Aorta (tissue), 5 donors: ENCODE measurements at regions not wholly inside any gene's neighbourhood (a gene's known extent, or its start where the extent isn't known, plus 50 kb on each side); places are given as distances from the start of the nearest gene placed in this dataset.

Experiments used
- ATAC-seq: fragments of 200-7000 bp; cut with Tn5 transposase; one replicate; pipeline ENCODE4 v1.9.1; 2022; ENCODE audit warnings: moderate library complexity; ENCODE audit not compliant: low FRiP score
- DNase-seq, 2 donors: peaks; one replicate each; pipeline ENCODE4 v3.0.0-alpha.2; 2020
- H3K27ac ChIP-seq, 2 donors: one replicate each; pipeline ENCODE4 v1.5.1; 2013; ENCODE audit warnings: low read length in 2 of 2, mild to moderate bottlenecking in 2 of 2, moderate library complexity in 2 of 2, control low read depth in 1 of 2, inconsistent platforms in 1 of 2, low read depth in 1 of 2
- H3K27me3 ChIP-seq, 2 donors: one replicate each; pipeline ENCODE4 v1.6.1; 2013; ENCODE audit warnings: control low read depth in 1 of 2, low read length in 1 of 2, mild to moderate bottlenecking in 1 of 2, moderate library complexity in 1 of 2; ENCODE audit not compliant: insufficient read depth in 2 of 2, control insufficient read depth in 1 of 2
- H3K36me3 ChIP-seq, 2 donors: one replicate each; pipeline ENCODE4 v1.6.1; 2013; ENCODE audit warnings: control low read depth in 1 of 2, low read length in 1 of 2, mild to moderate bottlenecking in 1 of 2; ENCODE audit not compliant: insufficient read depth in 2 of 2, control insufficient read depth in 1 of 2
- H3K4me1 ChIP-seq, 2 donors: one replicate each; pipeline ENCODE4 v1.6.1; 2013; ENCODE audit warnings: low read length in 2 of 2, control low read depth in 1 of 2, mild to moderate bottlenecking in 1 of 2, moderate library complexity in 1 of 2; ENCODE audit not compliant: insufficient read depth in 2 of 2, control insufficient read depth in 1 of 2
- H3K4me3 ChIP-seq, 2 donors: one replicate each; pipeline ENCODE4 v1.5.1; 2013; ENCODE audit warnings: low read length in 2 of 2, control low read depth in 1 of 2, mild to moderate bottlenecking in 1 of 2
- H3K9me3 ChIP-seq: one replicate; pipeline ENCODE4 v1.6.1; 2013; ENCODE audit warnings: mild to moderate bottlenecking, low read length; ENCODE audit not compliant: control insufficient read depth
- WGBS, 2 donors: extraction: QIAGEN DNeasy Blood & Tissue Kit; methylation state at CpG; one replicate each; pipeline ENCODE4 v1.1.7; 2013; 5-methylcytosine and 5-hydroxymethylcytosine counted together
- intact Hi-C, 2 donors: fragments of 100-400 bp; cut with DNase I; formaldehyde crosslinking; loops; one replicate each; pipeline versions ENCODE4 v1.14.2 to v1.15.0; 2022
- donor health status: healthy with polysubstance abuse.
- donor health status: Bipolar disorder and iron deficiency.
- donor health status: DM: no; HTN: no; CAD: no.
- donor health status: DM: no; HTN: no; CAD: no.
- donor health status: DM: yes; HTN: yes; CAD: no.

GRCh38 chrX:63919081-63919480, 134.1 kb upstream of the ARHGEF9 start:
- intact Hi-C loops: loop anchor here in 1 of 2 donors (5.0 kb wide), 1 partner anchor 157 kb away; no protein-coding TSS in a partner anchor
- Histone ChIP-seq H3K27ac (no peak overlapping the region), H3K36me3 (no peaks in the 10 kb centered on the region), H3K27me3 (no peaks in the 10 kb centered on the region), H3K4me3 (no peak overlapping the region), H3K9me3 (no peaks in the 10 kb centered on the region), H3K4me1 (no peaks in the 10 kb centered on the region)
- DNase-seq (no peak), ATAC-seq (no peak)

DNA sequence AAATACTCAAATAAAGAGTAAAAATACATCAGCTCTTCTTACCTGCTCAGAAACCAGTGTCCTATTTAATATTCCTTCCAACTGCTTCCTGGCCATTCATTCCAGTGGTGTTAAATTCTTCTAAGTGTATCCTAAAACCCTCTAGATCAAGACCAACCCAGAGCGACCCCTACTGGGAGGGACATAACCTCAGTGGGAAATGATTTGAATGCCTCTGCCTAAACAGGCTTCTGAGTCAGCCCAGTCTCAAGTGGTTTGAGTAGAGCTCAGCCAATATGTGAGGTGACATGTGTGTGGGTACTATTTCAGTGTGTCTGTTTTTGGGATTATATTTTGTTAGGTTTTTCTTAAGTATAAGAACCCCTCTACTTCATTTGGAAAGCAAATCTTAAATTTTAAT, 133.6 kb upstream of the ARHGEF9 start:
- peak; percentile 53 for ATAC-seq
- Histone ChIP-seq H3K9me3 (peaks cover 2% of the 10 kb centered on the region), H3K4me1 (no peaks in the 10 kb centered on the region), H3K27me3 (no peaks in the 10 kb centered on the region), H3K36me3 (no peaks in the 10 kb centered on the region), H3K4me3 (no peak overlapping the region), H3K27ac (no peak overlapping the region)
- intact Hi-C loops: loop anchor here in 1 of 2 donors (5.0 kb wide), 1 partner anchor 156 kb away; no protein-coding TSS in a partner anchor
- no peak for DNase-seq
- WGBS, 2 donors: 26 to 42% methylated on average over 1 of the region's 1 CpG

DNA sequence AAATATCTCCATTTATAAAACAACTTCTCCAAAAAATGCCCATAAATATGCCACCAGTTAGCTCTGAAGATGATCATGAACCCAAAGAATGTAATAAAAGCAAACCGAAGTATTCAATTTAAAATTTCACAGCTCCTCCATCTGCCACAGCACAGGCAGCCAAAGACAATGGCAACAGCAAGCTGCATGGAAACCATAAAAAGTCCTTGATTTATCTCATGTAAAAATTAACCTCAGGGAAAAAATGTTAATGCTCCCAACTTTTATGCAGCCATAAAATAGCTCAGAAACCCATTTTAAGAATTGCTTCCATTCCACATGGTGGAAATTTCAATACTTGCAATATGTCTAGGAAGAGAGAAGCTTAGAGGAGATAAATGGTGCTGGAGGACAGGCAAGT, 132.3 kb upstream of the ARHGEF9 start:
- no peak overlapping the region for H3K27ac ChIP-seq
- no peak overlapping the region for H3K4me3 ChIP-seq
- H3K9me3 ChIP-seq: peaks cover 2% of the 10 kb centered on the region
- no peaks in the 10 kb centered on the region for H3K36me3 ChIP-seq
- intact Hi-C loops: loop anchor here in 1 of 2 donors (5.0 kb wide), 1 partner anchor 155 kb away; no protein-coding TSS in a partner anchor
- no peaks in the 10 kb centered on the region for H3K4me1 ChIP-seq
- ATAC-seq: no peak
- H3K27me3 ChIP-seq: no peaks in the 10 kb centered on the region
- no peak for DNase-seq
- 79 to 85% methylated on average over 1 of the region's 1 CpG for WGBS, 2 donors

GRCh38 chrX:63913719-63914118, 128.7 kb upstream of the ARHGEF9 start:
- Histone ChIP-seq H3K36me3 (no peaks in the 10 kb centered on the region), H3K9me3 (peaks cover 2% of the 10 kb centered on the region), H3K27me3 (no peaks in the 10 kb centered on the region), H3K27ac (no peak overlapping the region), H3K4me1 (no peaks in the 10 kb centered on the region), H3K4me3 (no peak overlapping the region)
- DNase-seq (no peak), ATAC-seq (no peak)
- intact Hi-C loops: no loop called here

- Histone ChIP-seq H3K27ac (no peak overlapping the region), H3K9me3 (no peaks in the 10 kb centered on the region), H3K4me3 (no peak overlapping the region), H3K36me3 (no peaks in the 10 kb centered on the region), H3K27me3 (no peaks in the 10 kb centered on the region), H3K4me1 (no peaks in the 10 kb centered on the region)
- no peak for ATAC-seq
- WGBS, 2 donors: 6 to 28% methylated on average over 2 of the region's 2 CpGs
- intact Hi-C loops: no loop called here
- DNase-seq: no peak
Observed at GRCh38 chrX:63889001-63889400, 104.0 kb upstream of the ARHGEF9 start.

DNA sequence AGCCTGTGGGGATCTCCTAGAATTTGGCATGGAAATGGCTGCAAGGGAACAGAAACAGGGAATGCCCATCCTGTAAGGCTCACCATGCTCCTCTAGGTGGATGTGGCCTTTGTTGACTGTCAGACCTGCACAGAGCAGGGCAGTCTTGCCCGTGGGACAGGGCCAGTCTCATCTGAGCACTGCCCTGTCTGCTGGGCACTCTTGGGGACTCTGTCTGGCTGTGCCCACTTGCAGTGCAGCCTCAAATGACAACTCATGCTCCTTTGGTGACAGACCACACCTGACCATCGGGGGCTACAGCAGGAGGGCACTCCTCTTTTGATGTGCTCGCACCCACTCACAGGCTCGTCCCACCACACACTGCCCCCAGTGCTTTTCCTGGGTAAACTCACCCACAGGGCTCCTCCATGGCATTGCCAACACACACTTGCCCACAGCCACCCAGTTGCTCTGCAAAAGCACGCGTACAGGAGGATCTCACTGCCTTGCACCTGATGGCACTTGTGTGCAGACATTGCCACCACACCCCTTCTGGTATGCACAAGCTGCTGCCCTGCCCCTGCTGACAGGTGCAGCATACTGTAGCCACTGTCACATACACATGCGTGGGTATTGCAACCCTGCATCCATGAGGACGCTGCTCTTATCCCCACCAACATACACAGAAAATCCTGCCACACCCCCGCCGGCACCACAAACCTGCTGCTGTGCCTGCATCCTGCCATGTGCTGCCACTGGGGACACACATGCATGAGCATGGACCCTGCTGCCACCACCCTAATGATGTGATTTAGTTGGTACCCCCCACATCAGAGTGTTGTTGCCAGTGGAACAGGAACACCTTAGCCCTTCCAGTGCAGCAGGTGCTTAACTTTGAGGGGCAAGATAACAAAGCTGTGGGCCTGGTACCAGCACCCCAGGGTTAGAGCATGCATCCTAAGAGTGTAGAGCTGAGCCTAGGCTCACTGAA, 100.1 kb upstream of the ARHGEF9 start:
- Histone ChIP-seq H3K36me3 (no peaks in the 10 kb centered on the region), H3K27me3 (no peaks in the 10 kb centered on the region), H3K4me3 (no peak overlapping the region), H3K9me3 (no peaks in the 10 kb centered on the region), H3K27ac (no peak overlapping the region), H3K4me1 (no peaks in the 10 kb centered on the region)
- intact Hi-C loops: no loop called here
- 74 to 86% methylated on average over 10 of the region's 10 CpGs for WGBS, 2 donors
- ATAC-seq: no peak
- DNase-seq: peak in 1 of 2 donors; percentile 65

DNA sequence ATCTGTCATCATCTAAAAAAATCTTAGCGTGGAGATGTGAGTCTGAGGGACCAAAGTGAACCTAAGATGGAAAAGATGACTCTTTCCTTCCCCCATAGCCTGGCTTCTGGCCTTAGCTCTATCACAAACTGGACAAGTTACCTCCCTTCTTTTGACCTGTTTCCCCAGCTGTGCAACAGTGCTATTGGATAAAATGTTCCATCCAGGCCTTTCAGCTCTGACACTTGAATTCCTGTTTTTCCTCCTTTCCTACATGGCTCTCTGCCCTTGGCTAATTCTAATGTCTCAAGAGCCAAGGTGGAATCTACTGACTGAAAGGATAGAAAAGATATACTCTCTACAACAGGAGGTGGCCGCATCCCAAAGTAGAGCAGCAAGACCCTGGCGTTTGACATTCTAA, 84.5 kb upstream of the ARHGEF9 start:
- no peak for ATAC-seq
- Histone ChIP-seq H3K4me1 (no peaks in the 10 kb centered on the region), H3K27ac (no peak overlapping the region), H3K9me3 (no peaks in the 10 kb centered on the region), H3K36me3 (no peaks in the 10 kb centered on the region), H3K27me3 (no peaks in the 10 kb centered on the region), H3K4me3 (no peak overlapping the region)
- intact Hi-C loops: no loop called here
- WGBS, 2 donors: 82 to 89% methylated on average over 3 of the region's 3 CpGs
- DNase-seq: no peak

GRCh38 chrX:63855896-63856295, 70.9 kb upstream of the ARHGEF9 start:
- no peak for ATAC-seq
- Histone ChIP-seq H3K27me3 (no peaks in the 10 kb centered on the region), H3K4me3 (no peak overlapping the region), H3K9me3 (no peaks in the 10 kb centered on the region), H3K27ac (no peak overlapping the region), H3K4me1 (no peaks in the 10 kb centered on the region), H3K36me3 (no peaks in the 10 kb centered on the region)
- intact Hi-C loops: no loop called here
- DNase-seq: no peak

GRCh38 chrX:63835361-63835760, 50.3 kb upstream of the ARHGEF9 start:
- ATAC-seq (no peak), DNase-seq (no peak)
- Histone ChIP-seq H3K4me1 (no peaks in the 10 kb centered on the region), H3K27ac (no peak overlapping the region), H3K4me3 (no peak overlapping the region), H3K9me3 (no peaks in the 10 kb centered on the region), H3K36me3 (no peaks in the 10 kb centered on the region), H3K27me3 (no peaks in the 10 kb centered on the region)
- 78 to 80% methylated on average over 4 of the region's 4 CpGs for WGBS, 2 donors
- intact Hi-C loops: no loop called here
